ENCODE measurements at regions not wholly inside any gene's neighbourhood (a gene's known extent, or its start where the extent isn't known, plus 50 kb on each side); places are given as distances from the start of the nearest gene placed in this dataset.

DNA sequence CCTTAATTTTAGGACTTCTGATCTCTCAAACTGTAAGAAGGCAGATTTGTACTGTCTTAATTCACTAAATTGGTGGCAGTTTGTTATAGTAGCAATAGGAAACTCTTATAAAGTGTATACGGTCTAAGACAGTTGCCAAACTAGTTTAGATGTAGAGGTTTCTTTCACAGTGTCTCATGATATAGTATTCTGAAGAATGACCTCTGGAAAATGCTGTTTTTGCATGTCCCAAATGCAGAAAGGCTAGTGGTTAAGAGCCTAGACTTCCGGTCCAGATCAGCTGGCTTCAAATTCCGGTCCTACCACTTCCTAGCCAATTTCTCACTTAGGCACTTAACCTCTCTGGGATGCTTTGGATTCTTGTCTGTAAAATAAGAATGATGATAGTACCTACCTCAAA is 538.5 kb downstream of the CENPC start:
- Histone ChIP-seq H3K4me1 (no peaks in the 10 kb centered on the region), H3K27ac (no peak overlapping the region), H3K27me3 (no peaks in the 10 kb centered on the region), H3K36me3 (no peaks in the 10 kb centered on the region), H3K4me3 (no peak overlapping the region), H3K9me3 (no peaks in the 10 kb centered on the region)
- intact Hi-C loops (cut with DNase I): no loop called here
- TF ChIP-seq POLR2A (IDR thresholded peaks at IDR 0.05) (no peak), POLR2AphosphoS5 (IDR thresholded peaks at IDR 0.05) (no peak), EP300 (IDR thresholded peaks at IDR 0.05) (no peak)
- TF ChIP-seq, protein P1, sequence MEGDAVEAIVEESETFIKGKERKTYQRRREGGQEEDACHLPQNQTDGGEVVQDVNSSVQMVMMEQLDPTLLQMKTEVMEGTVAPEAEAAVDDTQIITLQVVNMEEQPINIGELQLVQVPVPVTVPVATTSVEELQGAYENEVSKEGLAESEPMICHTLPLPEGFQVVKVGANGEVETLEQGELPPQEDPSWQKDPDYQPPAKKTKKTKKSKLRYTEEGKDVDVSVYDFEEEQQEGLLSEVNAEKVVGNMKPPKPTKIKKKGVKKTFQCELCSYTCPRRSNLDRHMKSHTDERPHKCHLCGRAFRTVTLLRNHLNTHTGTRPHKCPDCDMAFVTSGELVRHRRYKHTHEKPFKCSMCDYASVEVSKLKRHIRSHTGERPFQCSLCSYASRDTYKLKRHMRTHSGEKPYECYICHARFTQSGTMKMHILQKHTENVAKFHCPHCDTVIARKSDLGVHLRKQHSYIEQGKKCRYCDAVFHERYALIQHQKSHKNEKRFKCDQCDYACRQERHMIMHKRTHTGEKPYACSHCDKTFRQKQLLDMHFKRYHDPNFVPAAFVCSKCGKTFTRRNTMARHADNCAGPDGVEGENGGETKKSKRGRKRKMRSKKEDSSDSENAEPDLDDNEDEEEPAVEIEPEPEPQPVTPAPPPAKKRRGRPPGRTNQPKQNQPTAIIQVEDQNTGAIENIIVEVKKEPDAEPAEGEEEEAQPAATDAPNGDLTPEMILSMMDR (IDR thresholded peaks at IDR 0.05): no peak
- 83 to 87% methylated on average over 3 of the region's 3 CpGs for WGBS, 2 donors
- DNase-seq: no peak

DNA sequence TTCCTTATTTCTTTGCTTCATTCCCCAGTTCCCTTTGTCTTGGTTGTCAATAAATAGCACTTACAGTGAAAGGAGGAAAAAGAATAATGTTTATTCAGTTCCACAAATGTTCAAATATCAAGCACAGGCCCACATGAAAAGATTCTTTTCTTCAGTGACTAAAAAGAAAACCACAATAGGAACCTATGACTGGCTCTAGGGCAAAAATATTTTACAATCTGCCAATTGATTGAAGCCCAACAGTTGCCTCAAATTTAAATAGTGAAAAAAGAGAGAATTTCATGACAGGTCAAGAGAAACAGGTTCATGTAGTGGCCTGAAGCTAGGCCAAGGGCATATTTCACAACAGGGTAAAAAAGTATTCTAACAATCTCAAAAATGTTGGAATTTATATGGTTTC is 553.8 kb downstream of the CENPC start:
- Histone ChIP-seq H3K27me3 (no peaks in the 10 kb centered on the region), H3K4me3 (no peak overlapping the region), H3K9me3 (peaks cover 0 to 7% (median 0%) of the 10 kb centered on the region in 4 donors), H3K36me3 (no peaks in the 10 kb centered on the region), H3K4me1 (no peaks in the 10 kb centered on the region), H3K27ac (no peak overlapping the region)
- intact Hi-C loops (cut with DNase I): no loop called here
- TF ChIP-seq, protein P1 (IDR thresholded peaks at IDR 0.05): no peak
- TF ChIP-seq EP300 (IDR thresholded peaks at IDR 0.05) (no peak), POLR2A (IDR thresholded peaks at IDR 0.05) (no peak)
- DNase-seq: no peak

DNA sequence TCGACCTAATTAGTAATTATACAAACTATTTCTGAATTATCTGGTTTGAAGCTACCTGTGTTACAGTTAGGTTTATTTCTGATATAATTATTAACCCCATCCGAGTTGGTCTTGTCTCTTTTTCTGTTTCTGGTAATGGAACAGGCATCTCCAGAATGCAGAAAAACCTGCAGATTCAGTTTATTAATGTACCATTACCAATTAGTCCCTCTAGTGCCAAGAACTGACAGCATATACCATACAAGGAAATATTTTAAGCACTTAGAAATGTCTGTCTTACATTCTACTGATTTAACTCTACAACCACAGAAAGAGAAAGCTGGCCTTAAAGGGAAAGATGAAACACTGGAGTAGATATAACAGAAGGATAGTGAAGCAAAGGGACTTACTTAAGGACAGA is 570.6 kb downstream of the CENPC start:
- no peaks in the 10 kb centered on the region for H3K4me1 ChIP-seq
- 51 to 65% methylated on average over 2 of the region's 2 CpGs for WGBS, 2 donors
- intact Hi-C loops (cut with DNase I): no loop called here
- no peaks in the 10 kb centered on the region for H3K9me3 ChIP-seq
- H3K36me3 ChIP-seq: no peaks in the 10 kb centered on the region
- no peak overlapping the region for H3K27ac ChIP-seq
- no peaks in the 10 kb centered on the region for H3K27me3 ChIP-seq
- no peak for DNase-seq
- TF ChIP-seq, protein P1 (IDR thresholded peaks at IDR 0.05): no peak
- TF ChIP-seq POLR2A (IDR thresholded peaks at IDR 0.05) (no peak), EP300 (IDR thresholded peaks at IDR 0.05) (no peak), POLR2AphosphoS5 (IDR thresholded peaks at IDR 0.05) (no peak)
- H3K4me3 ChIP-seq: no peak overlapping the region

DNA sequence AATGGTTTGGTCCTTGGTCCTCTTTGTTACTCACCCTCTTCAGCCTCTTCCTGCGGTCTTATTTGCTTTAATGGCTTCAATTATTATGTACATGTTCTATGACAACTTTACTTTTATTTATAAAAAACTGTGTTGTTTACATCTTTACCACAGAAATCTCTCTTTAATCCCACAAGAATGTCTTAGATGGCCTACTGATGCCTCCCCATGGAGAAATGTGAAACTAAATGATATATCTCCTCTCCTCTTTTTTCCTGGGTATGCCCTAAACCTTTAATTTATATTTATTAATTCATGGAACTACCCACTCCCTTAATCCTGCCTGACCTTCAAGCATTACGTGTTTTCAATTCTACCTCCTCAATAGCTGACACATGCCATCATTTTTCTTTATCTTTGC is 573.2 kb downstream of the CENPC start:
- Histone ChIP-seq H3K9me3 (no peaks in the 10 kb centered on the region), H3K36me3 (no peaks in the 10 kb centered on the region), H3K4me3 (no peak overlapping the region), H3K27ac (no peak overlapping the region), H3K27me3 (no peaks in the 10 kb centered on the region), H3K4me1 (no peaks in the 10 kb centered on the region)
- 82 to 85% methylated on average over 2 of the region's 2 CpGs for WGBS, 2 donors
- intact Hi-C loops (cut with DNase I): no loop called here
- TF ChIP-seq, protein P1 (IDR thresholded peaks at IDR 0.05): no peak
- TF ChIP-seq POLR2A (IDR thresholded peaks at IDR 0.05) (no peak), EP300 (IDR thresholded peaks at IDR 0.05) (no peak), POLR2AphosphoS5 (IDR thresholded peaks at IDR 0.05) (no peak)
- no peak for DNase-seq

DNA sequence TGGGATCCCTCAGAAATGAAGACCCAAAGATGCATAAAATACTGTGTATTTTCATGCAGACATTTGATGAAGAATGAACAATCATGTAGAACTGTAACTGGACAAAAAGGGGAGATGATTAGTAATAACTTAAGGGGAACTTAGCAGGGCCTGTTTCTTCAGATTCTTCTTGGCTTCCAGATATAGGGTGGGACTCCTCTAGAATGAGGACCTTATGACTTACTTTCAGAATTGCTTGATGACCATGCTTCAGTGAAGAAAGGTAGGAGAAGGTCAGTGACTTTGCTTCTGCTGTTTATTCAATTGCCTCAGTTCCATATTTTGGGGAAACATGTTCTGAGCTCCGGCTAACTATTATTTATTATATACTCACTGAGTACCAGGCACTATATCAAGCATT is 580.8 kb downstream of the CENPC start:
- DNase-seq: no peak
- TF ChIP-seq POLR2A (IDR thresholded peaks at IDR 0.05) (no peak), EP300 (IDR thresholded peaks at IDR 0.05) (no peak), POLR2AphosphoS5 (IDR thresholded peaks at IDR 0.05) (no peak)
- TF ChIP-seq, protein P1 (IDR thresholded peaks at IDR 0.05): no peak
- H3K27ac ChIP-seq: no peak overlapping the region
- intact Hi-C loops (cut with DNase I): no loop called here
- H3K9me3 ChIP-seq: no peaks in the 10 kb centered on the region
- WGBS, 2 donors: 67 to 72% methylated on average over 1 of the region's 1 CpG
- H3K4me3 ChIP-seq: no peak overlapping the region
- no peaks in the 10 kb centered on the region for H3K4me1 ChIP-seq
- H3K27me3 ChIP-seq: no peaks in the 10 kb centered on the region
- no peaks in the 10 kb centered on the region for H3K36me3 ChIP-seq
